Inferior parietal cortex (tissue), 1 donor: ENCODE measurements at regions not wholly inside any gene's neighbourhood (a gene's known extent, or its start where the extent isn't known, plus 50 kb on each side); places are given as distances from the start of the nearest gene placed in this dataset.
A peak's percentile ranks its signal among the peaks of the same experiment; 100 is the strongest.

Experiments
- DNase-seq: peaks from one replicate; pipeline ENCODE4 v3.0.0-alpha.2; 2016; ENCODE audit errors: extremely low spot score

GRCh38 chr20:3354247-3354646 lies 53.2 kb downstream of the DNAAF9 start:
- no peak for DNase-seq

DNA sequence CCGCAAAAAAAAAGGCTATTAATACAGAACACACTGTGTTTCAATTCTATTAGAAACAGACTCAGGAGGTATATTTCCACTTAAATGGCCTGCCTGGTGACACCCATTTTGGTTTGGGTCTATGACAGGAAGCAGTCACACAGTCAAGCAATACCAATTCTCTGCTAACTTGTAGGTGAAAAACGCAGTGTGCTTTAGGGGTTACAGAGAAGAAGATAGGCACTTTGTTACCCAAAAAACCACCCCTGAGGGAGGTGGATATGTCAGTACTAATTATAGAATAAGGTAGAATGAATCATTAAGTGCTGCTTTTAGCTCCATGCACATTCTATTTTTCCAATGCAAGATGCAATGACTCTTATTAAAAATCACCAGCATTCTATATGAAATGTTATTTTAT lies 53.8 kb downstream of the DNAAF9 start:
- DNase-seq = no peak

- DNase-seq = no peak
Observed at GRCh38 chr20:3352202-3352601, 55.3 kb downstream of the DNAAF9 start.

- no peak for DNase-seq
Observed at GRCh38 chr20:3350422-3350821, 57.0 kb downstream of the DNAAF9 start.

DNA sequence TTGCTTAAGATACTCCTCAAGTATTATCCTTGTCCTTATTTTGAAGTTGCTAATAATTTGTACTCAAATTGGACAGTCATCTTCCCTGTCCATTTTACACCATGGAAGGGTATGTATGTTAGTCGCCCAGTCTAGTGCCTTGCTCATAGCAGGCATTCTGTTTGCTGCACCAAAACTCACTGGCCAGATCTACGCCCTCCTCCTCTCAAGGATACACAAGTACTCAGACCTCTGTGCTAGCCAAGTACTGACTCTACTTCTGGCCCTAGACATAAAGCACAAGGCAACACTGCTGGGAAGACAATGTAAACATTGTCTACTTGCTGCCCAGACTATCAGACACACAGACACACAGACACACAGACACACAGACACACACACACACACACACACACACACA lies 57.7 kb downstream of the DNAAF9 start:
- DNase-seq = no peak

- DNase-seq = no peak
Observed at GRCh38 chr20:3342766-3343165, 64.7 kb downstream of the DNAAF9 start.

- DNase-seq = no peak
Observed at GRCh38 chr20:3340443-3340842, 67.0 kb downstream of the DNAAF9 start.

GRCh38 chr20:3339571-3339970 lies 67.9 kb downstream of the DNAAF9 start:
- no peak for DNase-seq

DNA sequence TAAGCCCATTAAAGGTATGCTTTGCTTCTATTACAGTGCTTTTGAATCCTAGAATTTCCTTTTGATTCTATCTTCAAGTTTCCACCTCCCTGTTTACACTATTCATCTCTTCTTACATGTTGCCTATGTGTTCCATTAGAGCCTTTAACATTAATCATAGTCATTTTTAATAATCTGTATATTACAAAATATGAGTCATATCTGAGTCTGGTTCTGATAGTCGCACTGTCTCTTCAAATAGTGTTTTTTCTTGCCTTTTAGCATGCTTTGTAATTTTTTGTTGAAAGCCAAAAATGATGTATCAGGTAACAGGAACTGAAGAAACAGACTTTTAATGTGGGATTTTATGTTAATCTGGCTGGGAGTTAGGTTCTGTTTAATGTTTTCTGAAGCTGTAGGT lies 68.4 kb downstream of the DNAAF9 start:
- DNase-seq = no peak

DNA sequence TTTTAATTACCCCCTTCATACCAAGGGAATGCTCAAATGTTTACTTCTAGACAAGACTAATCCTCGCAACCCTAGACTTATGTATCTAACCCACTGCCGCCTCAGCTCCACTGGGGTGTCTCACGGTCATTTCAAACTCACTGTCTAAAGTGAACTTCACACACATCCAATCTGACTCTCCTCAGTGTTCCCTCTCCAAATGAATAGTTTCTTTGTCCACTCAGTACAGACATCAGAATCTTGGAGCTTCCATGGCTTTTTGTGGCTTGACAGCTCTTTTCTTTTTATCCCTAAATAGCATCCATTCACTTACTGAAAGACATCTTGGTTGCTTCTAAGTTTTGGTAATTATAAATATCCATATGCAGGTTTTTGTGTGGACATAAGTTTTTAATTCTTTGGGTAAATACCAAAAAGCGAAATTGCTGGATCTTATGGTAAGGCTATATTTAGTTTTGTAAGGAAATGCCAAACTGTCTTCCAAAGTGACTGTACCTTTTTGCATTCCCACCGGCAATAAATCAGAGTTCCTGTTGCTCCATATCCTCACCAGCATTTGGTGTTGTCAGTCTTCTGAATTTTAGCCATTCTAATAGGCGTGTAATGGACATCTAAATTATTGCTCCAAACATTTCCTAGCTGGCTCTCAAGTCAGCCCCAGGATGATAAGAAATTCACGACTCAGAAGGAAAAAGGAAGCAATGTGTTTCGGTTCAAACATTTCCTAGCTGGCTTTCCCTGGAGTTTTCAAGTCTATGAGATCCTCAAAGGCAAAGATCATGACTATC lies 73.1 kb downstream of the DNAAF9 start:
- DNase-seq = no peak

DNA sequence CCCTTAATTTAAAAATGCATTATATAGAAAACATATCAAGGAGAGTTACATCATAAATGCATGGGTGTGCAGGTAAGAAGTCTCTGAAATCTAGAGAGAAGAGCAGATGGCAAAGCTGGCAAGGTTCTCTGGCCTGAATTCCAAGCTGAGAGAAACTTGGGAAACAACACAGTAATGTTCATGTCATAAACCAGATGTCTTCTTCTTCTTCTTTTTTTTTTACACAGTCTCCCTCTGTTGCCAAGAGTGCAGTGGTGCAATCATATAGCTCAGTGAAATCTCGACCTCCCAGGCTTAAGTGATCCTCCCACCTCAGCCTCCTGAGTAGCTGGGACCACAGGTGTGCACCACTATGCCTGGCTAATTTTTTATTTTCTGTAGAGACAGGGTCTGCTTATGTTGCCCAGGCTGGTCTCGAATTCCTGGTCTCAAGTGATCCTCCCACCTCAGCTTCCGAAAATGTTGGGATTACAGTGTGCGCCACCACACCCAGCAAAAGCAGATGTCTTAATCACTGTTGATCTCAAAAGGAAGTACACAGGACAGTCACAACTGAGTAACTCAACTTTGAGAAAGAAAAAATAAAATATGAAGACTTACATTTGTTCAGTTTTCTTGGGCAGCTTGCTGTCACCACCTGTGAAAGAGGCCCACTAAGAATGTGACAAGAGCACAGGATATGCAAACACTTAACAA lies 77.3 kb downstream of the DNAAF9 start:
- DNase-seq = peak; percentile 46

- DNase-seq = no peak
Observed at GRCh38 chr20:3328501-3328900, 79.0 kb downstream of the DNAAF9 start.

DNA sequence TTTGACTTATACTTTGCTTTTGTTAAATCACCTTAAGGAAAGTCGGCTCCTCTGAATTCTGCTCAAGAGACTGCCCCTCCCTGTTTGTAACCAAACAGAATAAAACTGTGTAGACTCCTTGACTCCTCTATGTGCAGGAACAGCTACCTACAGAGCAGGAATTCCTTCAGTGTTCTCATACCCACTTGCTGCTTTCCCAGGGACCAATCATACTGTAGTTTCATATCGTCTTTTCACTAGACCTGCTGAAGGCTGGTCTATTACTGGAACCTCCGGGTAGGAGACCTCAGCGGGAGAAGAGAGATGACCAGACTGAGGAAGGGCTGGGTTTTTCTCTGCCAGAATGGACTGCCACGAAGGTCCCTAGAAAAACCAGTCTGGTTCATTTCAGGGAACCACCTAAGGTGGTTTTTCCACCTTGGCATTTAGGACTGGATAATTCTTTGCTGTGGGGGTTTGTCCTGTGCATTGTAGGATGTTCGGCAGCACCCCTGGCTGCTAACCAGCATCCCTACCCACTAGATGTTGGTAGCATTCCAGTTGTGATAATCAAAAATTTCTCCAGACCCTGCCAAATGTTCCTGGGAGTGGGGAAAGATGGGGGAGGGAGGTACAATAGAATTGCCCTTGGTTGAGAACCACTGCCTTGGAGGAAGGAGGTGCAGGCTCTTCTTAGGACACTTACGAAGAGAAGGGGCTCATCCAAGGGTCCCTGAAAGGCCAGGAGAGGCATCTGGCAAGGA lies 80.5 kb downstream of the DNAAF9 start:
- DNase-seq = no peak

GRCh38 chr20:3325864-3326263 lies 81.6 kb downstream of the DNAAF9 start:
- no peak for DNase-seq

GRCh38 chr20:3323398-3323797 lies 84.1 kb downstream of the DNAAF9 start:
- no peak for DNase-seq

GRCh38 chr20:3318226-3318884 lies 79.4 kb upstream of the SLC4A11 start:
- no peak for DNase-seq

GRCh38 chr20:3316136-3316535 lies 77.1 kb upstream of the SLC4A11 start:
- DNase-seq = no peak

GRCh38 chr20:3315136-3315535 lies 76.1 kb upstream of the SLC4A11 start:
- DNase-seq = no peak

- DNase-seq = no peak
Observed at GRCh38 chr20:3314391-3314790, 75.4 kb upstream of the SLC4A11 start.

DNA sequence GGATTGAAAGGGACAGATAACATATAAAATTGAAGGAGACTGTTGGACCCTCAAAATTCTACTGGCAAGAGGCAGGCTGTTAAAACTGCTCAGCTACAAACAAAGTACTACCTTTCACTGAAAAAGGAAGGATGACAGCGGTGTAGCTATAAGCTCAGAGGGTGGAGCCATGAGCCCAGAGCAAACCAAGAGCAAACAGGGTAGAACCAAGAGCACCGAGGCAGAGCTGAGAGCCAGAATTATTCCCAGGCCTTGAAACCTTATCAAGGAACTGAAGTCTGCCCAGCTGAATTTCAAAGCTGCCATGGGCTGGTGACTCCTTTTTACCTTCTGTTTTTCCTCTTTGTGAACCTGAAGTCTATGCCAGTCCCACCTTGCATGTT lies 74.7 kb upstream of the SLC4A11 start:
- no peak for DNase-seq

- peak; percentile 42 for DNase-seq
Observed at GRCh38 chr20:3312940-3313682, 74.1 kb upstream of the SLC4A11 start.

DNA sequence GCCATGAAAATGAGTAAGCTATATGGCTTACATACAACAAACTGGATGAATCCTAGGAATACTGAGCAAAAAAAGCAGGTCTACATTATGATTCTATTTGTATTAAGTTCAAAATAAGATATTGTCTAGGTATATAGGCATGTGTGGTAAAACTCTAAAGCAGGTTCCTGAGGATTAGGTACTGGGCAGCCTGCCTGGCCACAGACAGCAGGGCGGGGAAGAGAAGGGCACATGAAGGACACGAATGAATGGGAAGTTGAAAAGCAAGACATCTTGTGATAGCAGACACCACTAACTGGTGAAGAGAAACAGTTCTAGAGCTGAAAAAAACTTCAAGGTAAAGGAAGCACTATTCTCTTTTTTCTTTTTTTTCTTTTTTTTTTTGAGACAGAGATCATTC lies 72.6 kb upstream of the SLC4A11 start:
- DNase-seq = no peak
